ENCODE measurements at regions not wholly inside any gene's neighbourhood (a gene's known extent, or its start where the extent isn't known, plus 50 kb on each side); places are given as distances from the start of the nearest gene placed in this dataset.

DNA sequence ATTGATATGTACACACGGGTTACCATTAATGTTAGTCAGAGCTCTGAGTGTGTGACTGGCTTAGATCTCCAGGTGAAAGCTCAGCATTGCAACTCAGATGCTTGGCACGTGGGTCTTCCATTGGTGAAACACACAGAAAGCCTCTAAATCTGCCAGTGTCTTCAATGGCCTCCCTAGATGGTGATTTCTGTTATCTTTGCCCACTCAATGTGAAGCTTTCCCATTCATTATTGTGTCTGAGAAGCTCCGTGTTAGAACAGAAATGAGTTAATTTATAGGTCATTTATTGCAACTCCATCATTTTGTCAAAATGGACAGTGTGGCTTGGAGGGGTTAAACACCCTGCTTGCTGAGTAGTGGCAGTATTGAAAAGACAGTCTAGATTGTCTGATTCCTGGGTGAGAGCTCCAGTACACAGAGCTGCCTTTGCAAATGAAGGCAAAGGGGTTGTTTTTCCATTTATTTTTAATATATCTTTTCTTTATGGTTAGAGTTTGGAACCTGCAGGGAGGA, 64.7 kb upstream of the GCFC2 start:
- TF ChIP-seq, protein P1, sequence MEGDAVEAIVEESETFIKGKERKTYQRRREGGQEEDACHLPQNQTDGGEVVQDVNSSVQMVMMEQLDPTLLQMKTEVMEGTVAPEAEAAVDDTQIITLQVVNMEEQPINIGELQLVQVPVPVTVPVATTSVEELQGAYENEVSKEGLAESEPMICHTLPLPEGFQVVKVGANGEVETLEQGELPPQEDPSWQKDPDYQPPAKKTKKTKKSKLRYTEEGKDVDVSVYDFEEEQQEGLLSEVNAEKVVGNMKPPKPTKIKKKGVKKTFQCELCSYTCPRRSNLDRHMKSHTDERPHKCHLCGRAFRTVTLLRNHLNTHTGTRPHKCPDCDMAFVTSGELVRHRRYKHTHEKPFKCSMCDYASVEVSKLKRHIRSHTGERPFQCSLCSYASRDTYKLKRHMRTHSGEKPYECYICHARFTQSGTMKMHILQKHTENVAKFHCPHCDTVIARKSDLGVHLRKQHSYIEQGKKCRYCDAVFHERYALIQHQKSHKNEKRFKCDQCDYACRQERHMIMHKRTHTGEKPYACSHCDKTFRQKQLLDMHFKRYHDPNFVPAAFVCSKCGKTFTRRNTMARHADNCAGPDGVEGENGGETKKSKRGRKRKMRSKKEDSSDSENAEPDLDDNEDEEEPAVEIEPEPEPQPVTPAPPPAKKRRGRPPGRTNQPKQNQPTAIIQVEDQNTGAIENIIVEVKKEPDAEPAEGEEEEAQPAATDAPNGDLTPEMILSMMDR (CRISPR knock-in tag; IDR thresholded peaks at IDR 0.05), result no peak
- TF ChIP-seq EZH2 (conservative IDR thresholded peaks at IDR 0.05; ENCODE audit: low read depth, low read length) (no peak), POLR2A (IDR thresholded peaks at IDR 0.05; ENCODE audit: insufficient read depth in 1 of 2, low read depth in 2 of 2, low read length in 2 of 2) (no peak), POLR2AphosphoS5 (IDR thresholded peaks at IDR 0.05; ENCODE audit: low read depth, low read length) (no peak), YY1 (IDR thresholded peaks at IDR 0.05; ENCODE audit: insufficient read depth, insufficient replicate concordance, low read depth, low read length) (no peak), ZFP36 (IDR thresholded peaks at IDR 0.05; ENCODE audit: borderline replicate concordance, low read depth, low read length, partially characterized antibody) (no peak), MEIS1 (CRISPR knock-in tag; IDR thresholded peaks at IDR 0.05; ENCODE audit: borderline replicate concordance) (no peak), ZNF766 (CRISPR knock-in tag; IDR thresholded peaks at IDR 0.05; ENCODE audit: borderline replicate concordance) (no peak), CBX2 (IDR thresholded peaks at IDR 0.05; ENCODE audit: low read depth, low read length) (no peak), CBX2 (CRISPR knock-in tag; IDR thresholded peaks at IDR 0.05; ENCODE audit: low read depth) (no peak), KDM5B (CRISPR knock-in tag; IDR thresholded peaks at IDR 0.05; ENCODE audit: borderline replicate concordance) (no peak), SP1 (IDR thresholded peaks at IDR 0.05) (no peak), SP1 (CRISPR knock-in tag; IDR thresholded peaks at IDR 0.05) (no peak), ERF (CRISPR knock-in tag; IDR thresholded peaks at IDR 0.05) (no peak), SYNCRIP (IDR thresholded peaks at IDR 0.05; ENCODE audit: insufficient read depth, low read depth, low read length) (no peak)
